ENCODE measurements at regions not wholly inside any gene's neighbourhood (a gene's known extent, or its start where the extent isn't known, plus 50 kb on each side); places are given as distances from the start of the nearest gene placed in this dataset.

- no peak for DNase-seq
- Histone ChIP-seq H3K9me3 (no peaks in the 10 kb centered on the region), H3K27ac (no peak overlapping the region), H3K4me1 (no peaks in the 10 kb centered on the region), H3K27me3 (no peaks in the 10 kb centered on the region), H3K36me3 (no peaks in the 10 kb centered on the region), H3K4me3 (no peak overlapping the region)
- intact Hi-C loops (cut with DNase I; ENCODE audit: low total_unique reads), result no loop called here
- no peak for TF ChIP-seq CTCF (IDR thresholded peaks at IDR 0.05)
Measured at GRCh38 chr2:75311993-75312392, 112.7 kb upstream of the TACR1 start.

GRCh38 chr2:75311521-75311920 is 112.2 kb upstream of the TACR1 start:
- Histone ChIP-seq H3K27ac (no peak overlapping the region), H3K4me3 (no peak overlapping the region), H3K4me1 (no peaks in the 10 kb centered on the region), H3K9me3 (no peaks in the 10 kb centered on the region), H3K36me3 (no peaks in the 10 kb centered on the region), H3K27me3 (no peaks in the 10 kb centered on the region)
- no peak for DNase-seq
- intact Hi-C loops (cut with DNase I; ENCODE audit: low total_unique reads), result no loop called here
- TF ChIP-seq CTCF (IDR thresholded peaks at IDR 0.05), result no peak

GRCh38 chr2:75310876-75311275 is 111.6 kb upstream of the TACR1 start:
- no peak for TF ChIP-seq CTCF (IDR thresholded peaks at IDR 0.05)
- no peaks in the 10 kb centered on the region for H3K36me3 ChIP-seq
- intact Hi-C loops (cut with DNase I; ENCODE audit: low total_unique reads), result no loop called here

GRCh38 chr2:75309596-75310463 is 110.5 kb upstream of the TACR1 start:
- Histone ChIP-seq H3K4me1 (no peaks in the 10 kb centered on the region), H3K36me3 (no peaks in the 10 kb centered on the region), H3K27ac (no peak overlapping the region), H3K4me3 (no peak overlapping the region), H3K9me3 (no peaks in the 10 kb centered on the region), H3K27me3 (no peaks in the 10 kb centered on the region)
- TF ChIP-seq CTCF (IDR thresholded peaks at IDR 0.05), result no peak
- intact Hi-C loops (cut with DNase I; ENCODE audit: low total_unique reads), result no loop called here
- no peak for DNase-seq

More at GRCh38 chr2:75310876-75311275, 111.6 kb upstream of the TACR1 start:
- H3K27me3 ChIP-seq, result no peaks in the 10 kb centered on the region
- H3K9me3 ChIP-seq, result no peaks in the 10 kb centered on the region
- no peaks in the 10 kb centered on the region for H3K4me1 ChIP-seq
- no peak overlapping the region for H3K4me3 ChIP-seq
- H3K27ac ChIP-seq, result no peak overlapping the region
- no peak for DNase-seq

GRCh38 chr2:75303227-75303626 is 103.9 kb upstream of the TACR1 start:
- no peak for DNase-seq
- intact Hi-C loops (cut with DNase I; ENCODE audit: low total_unique reads), result no loop called here
- Histone ChIP-seq H3K36me3 (no peaks in the 10 kb centered on the region), H3K9me3 (no peaks in the 10 kb centered on the region), H3K27ac (no peak overlapping the region), H3K4me3 (no peak overlapping the region), H3K27me3 (no peaks in the 10 kb centered on the region), H3K4me1 (no peaks in the 10 kb centered on the region)
- TF ChIP-seq CTCF (IDR thresholded peaks at IDR 0.05), result no peak

Data from tibial artery (tissue), 4 donors.